Activated CD8-positive, alpha-beta memory T cell treated with anti-CD3 and anti-CD28 coated beads, Interleukin-2, amount 10 ng/mL, durations not matched to agents 7 days and 5 days (primary cell): ENCODE measurements at regions not wholly inside any gene's neighbourhood (a gene's known extent, or its start where the extent isn't known, plus 50 kb on each side); places are given as distances from the start of the nearest gene placed in this dataset.

ENCODE experiments used
- ATAC-seq: fragments of 150-1000 bp; cut with Tn5 transposase; one replicate; pipeline ENCODE4 v1.10.0; 2021; ENCODE audit warnings: moderate library complexity
- CTCF ChIA-PET: fragments of 350-600 bp; sonication (Branson Sonifier 250); formaldehyde crosslinking; loops from one replicate; lab custom pipeline; 2021; ENCODE audit warnings: antibody characterized with exemption; lab: Charles Lee
- DNase-seq: peaks from one replicate; pipeline ENCODE4 v3.0.0-alpha.2; 2020
- H3K27ac Mint-ChIP-seq: one replicate; pipeline ENCODE4 v1.8.0; 2021; ENCODE audit warnings: mild to moderate bottlenecking, mixed read lengths
- H3K27me3 Mint-ChIP-seq: one replicate; pipeline ENCODE4 v1.8.0; 2021; ENCODE audit warnings: mixed read lengths
- H3K36me3 Mint-ChIP-seq: one replicate; pipeline ENCODE4 v1.8.0; 2021; ENCODE audit warnings: mild to moderate bottlenecking, mixed read lengths
- H3K4me1 Mint-ChIP-seq: one replicate; pipeline ENCODE4 v1.8.0; 2021; ENCODE audit warnings: mixed read lengths
- H3K4me3 Mint-ChIP-seq: one replicate; pipeline ENCODE4 v1.8.0; 2021; ENCODE audit warnings: mild to moderate bottlenecking, moderate library complexity, mixed read lengths
- H3K9me3 Mint-ChIP-seq: one replicate; pipeline ENCODE4 v1.8.0; 2022; ENCODE audit warnings: low read depth, mixed read lengths

DNA sequence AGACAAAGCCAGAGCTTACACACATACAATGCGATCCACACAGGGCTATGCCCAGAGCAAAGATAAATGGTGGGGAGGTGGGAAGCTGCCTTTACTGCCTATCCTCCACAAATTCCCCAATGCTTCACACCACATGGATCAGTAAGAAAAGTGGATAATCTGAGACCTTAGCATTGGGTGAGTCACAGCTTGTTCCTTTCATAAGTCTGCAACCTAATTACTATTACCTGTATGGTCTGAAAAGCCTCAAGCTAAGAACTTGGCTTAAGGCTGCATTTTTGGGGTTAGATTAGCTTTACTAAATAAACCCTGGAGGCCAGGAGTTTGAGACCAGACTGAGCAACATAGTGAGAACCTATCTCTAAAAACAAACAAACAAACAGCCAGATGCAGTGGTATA lies 66.0 kb upstream of the BTBD3 start:
- H3K27ac Mint-ChIP-seq: no peak overlapping the region
- H3K4me3 Mint-ChIP-seq: no peak overlapping the region
- H3K9me3 Mint-ChIP-seq: peaks cover 6% of the 10 kb centered on the region
- H3K27me3 Mint-ChIP-seq: no peaks in the 10 kb centered on the region
- no peaks in the 10 kb centered on the region for H3K36me3 Mint-ChIP-seq
- DNase-seq: no peak
- H3K4me1 Mint-ChIP-seq: no peaks in the 10 kb centered on the region
- ATAC-seq: no peak
- CTCF ChIA-PET: no interaction called here

DNA sequence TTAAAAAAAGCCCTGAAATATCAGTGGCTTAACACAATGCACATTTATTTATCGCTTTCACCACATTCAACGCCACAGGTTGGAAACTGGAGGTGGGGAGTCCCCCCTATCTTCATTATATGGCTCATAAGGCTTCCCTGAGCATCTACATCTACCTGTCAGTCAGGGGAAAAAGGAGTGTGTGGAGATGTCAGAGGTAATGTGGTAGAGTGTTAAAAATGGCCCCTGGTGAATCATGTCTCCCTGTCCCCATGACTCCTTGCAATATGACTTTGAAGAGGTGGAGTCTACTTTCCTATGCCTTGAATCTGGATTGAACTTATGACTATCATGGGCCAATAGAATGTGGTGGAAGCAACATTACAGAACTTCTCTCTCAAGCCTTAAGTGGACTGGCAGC lies 65.5 kb upstream of the BTBD3 start:
- H3K36me3 Mint-ChIP-seq: no peaks in the 10 kb centered on the region
- CTCF ChIA-PET: no interaction called here
- no peak overlapping the region for H3K4me3 Mint-ChIP-seq
- peaks cover 5% of the 10 kb centered on the region for H3K9me3 Mint-ChIP-seq
- no peaks in the 10 kb centered on the region for H3K4me1 Mint-ChIP-seq
- no peak for DNase-seq
- no peak for ATAC-seq
- H3K27me3 Mint-ChIP-seq: no peaks in the 10 kb centered on the region
- H3K27ac Mint-ChIP-seq: no peak overlapping the region

GRCh38 chr20:11852811-11853210 lies 64.9 kb upstream of the BTBD3 start:
- Mint-ChIP-seq H3K27me3 (no peaks in the 10 kb centered on the region), H3K4me1 (no peaks in the 10 kb centered on the region), H3K36me3 (no peaks in the 10 kb centered on the region), H3K4me3 (no peak overlapping the region), H3K27ac (no peak overlapping the region), H3K9me3 (peaks cover 3% of the 10 kb centered on the region)
- no peak for ATAC-seq
- DNase-seq: no peak
- CTCF ChIA-PET: no interaction called here

DNA sequence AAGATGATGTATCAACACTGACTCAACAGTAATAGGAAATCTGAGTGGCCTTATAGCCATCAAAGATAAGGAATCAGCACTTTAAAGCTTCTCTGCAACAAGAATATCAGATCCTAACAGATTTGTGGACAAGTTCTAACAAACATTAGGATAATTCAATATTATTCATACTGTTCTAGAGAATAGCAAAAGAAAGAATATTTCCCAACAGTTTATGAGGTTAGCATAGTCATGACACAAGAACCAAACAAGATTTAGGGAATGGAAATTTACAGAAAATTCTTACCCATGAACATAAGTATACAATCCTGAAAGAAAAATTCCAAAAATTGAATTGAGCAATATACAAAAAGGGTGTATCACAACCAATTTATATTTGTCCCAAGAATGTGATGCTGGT lies 64.3 kb upstream of the BTBD3 start:
- no peaks in the 10 kb centered on the region for H3K4me1 Mint-ChIP-seq
- no peaks in the 10 kb centered on the region for H3K36me3 Mint-ChIP-seq
- ATAC-seq (no peak), DNase-seq (no peak)
- peaks cover 3% of the 10 kb centered on the region for H3K9me3 Mint-ChIP-seq
- no peaks in the 10 kb centered on the region for H3K27me3 Mint-ChIP-seq
- no peak overlapping the region for H3K27ac Mint-ChIP-seq
- no peak overlapping the region for H3K4me3 Mint-ChIP-seq
- CTCF ChIA-PET: no interaction called here

- no peak for DNase-seq
- ATAC-seq: no peak
- H3K27me3 Mint-ChIP-seq: no peaks in the 10 kb centered on the region
- no peaks in the 10 kb centered on the region for H3K4me1 Mint-ChIP-seq
- H3K9me3 Mint-ChIP-seq: peaks cover 6% of the 10 kb centered on the region
- H3K27ac Mint-ChIP-seq: no peak overlapping the region
- no peaks in the 10 kb centered on the region for H3K36me3 Mint-ChIP-seq
- CTCF ChIA-PET: no interaction called here
- no peak overlapping the region for H3K4me3 Mint-ChIP-seq
Measured at GRCh38 chr20:11861479-11861878, 56.2 kb upstream of the BTBD3 start.

DNA sequence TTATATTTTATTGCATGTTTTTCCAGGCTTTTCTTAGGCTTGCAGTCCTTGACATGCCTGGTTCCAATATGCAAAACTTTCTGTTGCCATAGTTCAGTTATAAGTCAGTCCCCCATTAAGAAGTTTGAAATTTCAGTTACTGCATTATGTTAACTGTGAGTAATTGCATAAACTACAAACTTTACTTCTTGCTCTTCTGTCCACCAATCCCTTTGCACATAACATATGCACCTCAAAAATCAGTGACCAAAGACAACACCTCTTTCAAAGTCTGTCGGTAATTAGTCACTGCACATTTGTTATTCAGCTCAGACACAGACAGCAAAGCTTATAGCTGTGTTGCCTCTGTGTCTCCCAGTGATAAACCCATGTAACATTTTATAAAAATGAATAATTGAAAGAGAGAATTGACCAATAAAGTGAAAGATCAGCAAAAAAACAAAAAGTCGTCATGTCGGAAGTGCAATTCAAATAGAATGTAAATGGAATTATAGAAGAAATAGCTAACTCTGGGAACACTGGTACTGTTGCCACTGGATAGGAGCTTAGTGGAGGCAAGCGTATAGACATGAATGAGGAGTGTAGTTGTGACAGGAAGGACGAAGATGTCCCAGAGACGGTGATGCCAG lies 50.3 kb upstream of the BTBD3 start:
- CTCF ChIA-PET: no interaction called here
- Mint-ChIP-seq H3K27ac (no peak overlapping the region), H3K9me3 (peaks cover 4% of the 10 kb centered on the region), H3K4me1 (no peaks in the 10 kb centered on the region), H3K27me3 (no peaks in the 10 kb centered on the region), H3K4me3 (no peak overlapping the region), H3K36me3 (no peaks in the 10 kb centered on the region)
- no peak for DNase-seq
- no peak for ATAC-seq
